ENCODE measurements at regions not wholly inside any gene's neighbourhood (a gene's known extent, or its start where the extent isn't known, plus 50 kb on each side); places are given as distances from the start of the nearest gene placed in this dataset.

DNA sequence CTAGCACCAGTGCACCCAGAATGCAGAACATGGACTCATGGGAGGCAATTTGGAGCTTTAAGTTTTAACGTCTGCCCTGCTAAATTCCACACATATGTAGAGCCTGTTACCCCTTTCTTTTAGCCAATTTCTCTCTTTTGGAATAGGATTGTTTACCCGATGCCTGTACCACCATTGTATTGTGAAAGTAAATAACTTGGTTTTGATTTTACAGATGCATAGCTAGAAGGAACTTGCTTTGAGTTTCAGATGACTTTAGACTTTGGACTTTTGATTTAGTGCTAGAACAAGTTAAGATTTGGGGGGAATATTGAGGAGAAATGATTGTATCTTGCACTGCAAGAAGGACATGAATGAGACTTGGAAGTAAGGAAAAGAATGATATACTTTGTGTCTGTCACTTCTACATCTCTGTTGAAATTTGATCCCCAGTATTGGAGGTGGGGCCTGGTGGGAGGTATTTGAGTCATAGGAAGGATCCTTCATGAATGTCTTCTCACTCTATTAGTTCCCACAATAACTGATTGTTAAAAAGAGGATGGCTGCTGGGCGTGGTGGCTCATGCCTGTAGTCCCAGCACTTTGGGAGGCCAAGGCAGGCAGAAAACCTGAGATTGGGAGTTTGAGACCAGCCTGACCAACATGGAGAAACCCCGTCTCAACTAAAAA, 794.8 kb upstream of the LCORL start:
- Mint-ChIP-seq H3K27me3 (ENCODE audit: low read depth) (no peaks in the 10 kb centered on the region), H3K9me3 (peaks cover 22 to 29% of the 10 kb centered on the region in 2 experiments), H3K36me3 (ENCODE audit: insufficient read depth in 1 of 3, low read depth in 3 of 3) (peaks cover 19 to 22% (median 22%) of the 10 kb centered on the region in 3 experiments), H3K27ac (no peak overlapping the region), H3K4me1 (peaks cover 3 to 5% of the 10 kb centered on the region in 2 experiments; a peak in 2 of 4 replicates), H3K4me3 (no peak overlapping the region)
- H3K27me3 ChIP-seq (ENCODE audit: insufficient read depth, low read length): no peaks in the 10 kb centered on the region
- no peak overlapping the region for H2BK15ac ChIP-seq (ENCODE audit: low read depth, low read length)
- no peak overlapping the region for H3K56ac ChIP-seq (ENCODE audit: insufficient read length, low read depth, low read length)
- H3K18ac ChIP-seq (ENCODE audit: insufficient read length, low read depth, low read length): no peak overlapping the region
- no peak overlapping the region for H4K91ac ChIP-seq (ENCODE audit: insufficient read length, low read depth, low read length)
- H3K79me1 ChIP-seq (ENCODE audit: insufficient read depth, low read depth, low read length, poor library complexity, severe bottlenecking): no peaks in the 10 kb centered on the region
- H4K8ac ChIP-seq (replicated peaks; ENCODE audit: insufficient read length, low read depth, low read length): no peak overlapping the region
- DNase-seq: no peak
- H2BK20ac ChIP-seq (ENCODE audit: low read depth, low read length, poor library complexity, severe bottlenecking): no peak overlapping the region
- H3K4ac ChIP-seq (ENCODE audit: low read depth, low read length): no peak overlapping the region
- H2AK5ac ChIP-seq (ENCODE audit: insufficient read length, low read length): no peak overlapping the region
- no peak overlapping the region for H3K9ac ChIP-seq (ENCODE audit: extremely low read depth, insufficient read length, low read length)
- no peak overlapping the region for H2BK12ac ChIP-seq (ENCODE audit: insufficient read length, low read depth, low read length)
- H3K23me2 ChIP-seq (ENCODE audit: insufficient read length, low read depth, low read length, poor library complexity, severe bottlenecking): no peaks in the 10 kb centered on the region
- no peak overlapping the region for H2AFZ ChIP-seq (ENCODE audit: low read length)
- no peaks in the 10 kb centered on the region for H4K20me1 ChIP-seq (ENCODE audit: control insufficient read depth, insufficient read depth, insufficient read length)
- no peak overlapping the region for H3K4me2 ChIP-seq (ENCODE audit: insufficient read depth, insufficient read length, low read length)
- no peak overlapping the region for H2BK5ac ChIP-seq (ENCODE audit: insufficient read length, low read length)
- no peaks in the 10 kb centered on the region for H3K9me3 ChIP-seq (ENCODE audit: control insufficient read depth, low read depth, low read length)
- no peak overlapping the region for H3T11ph ChIP-seq (ENCODE audit: low read length)
- H2BK120ac ChIP-seq (ENCODE audit: low read depth, low read length, poor library complexity, severe bottlenecking): no peak overlapping the region
- no peak overlapping the region for H4K5ac ChIP-seq (ENCODE audit: insufficient read length, low read depth, low read length)
- no peaks in the 10 kb centered on the region for H3K4me1 ChIP-seq (ENCODE audit: insufficient read depth, low read length)
- TF ChIP-seq, protein P1, sequence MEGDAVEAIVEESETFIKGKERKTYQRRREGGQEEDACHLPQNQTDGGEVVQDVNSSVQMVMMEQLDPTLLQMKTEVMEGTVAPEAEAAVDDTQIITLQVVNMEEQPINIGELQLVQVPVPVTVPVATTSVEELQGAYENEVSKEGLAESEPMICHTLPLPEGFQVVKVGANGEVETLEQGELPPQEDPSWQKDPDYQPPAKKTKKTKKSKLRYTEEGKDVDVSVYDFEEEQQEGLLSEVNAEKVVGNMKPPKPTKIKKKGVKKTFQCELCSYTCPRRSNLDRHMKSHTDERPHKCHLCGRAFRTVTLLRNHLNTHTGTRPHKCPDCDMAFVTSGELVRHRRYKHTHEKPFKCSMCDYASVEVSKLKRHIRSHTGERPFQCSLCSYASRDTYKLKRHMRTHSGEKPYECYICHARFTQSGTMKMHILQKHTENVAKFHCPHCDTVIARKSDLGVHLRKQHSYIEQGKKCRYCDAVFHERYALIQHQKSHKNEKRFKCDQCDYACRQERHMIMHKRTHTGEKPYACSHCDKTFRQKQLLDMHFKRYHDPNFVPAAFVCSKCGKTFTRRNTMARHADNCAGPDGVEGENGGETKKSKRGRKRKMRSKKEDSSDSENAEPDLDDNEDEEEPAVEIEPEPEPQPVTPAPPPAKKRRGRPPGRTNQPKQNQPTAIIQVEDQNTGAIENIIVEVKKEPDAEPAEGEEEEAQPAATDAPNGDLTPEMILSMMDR (conservative IDR thresholded peaks at IDR 0.05): no peak
- H3K14ac ChIP-seq (ENCODE audit: insufficient read depth, low read length): no peak overlapping the region
- no peak overlapping the region for H3K27ac ChIP-seq (ENCODE audit: insufficient read length, low read depth, low read length)
- no CpG with 5 or more reads among the region's 4 CpGs for WGBS (ENCODE audit: extremely low coverage, insufficient read length, low lambda C conversion rate)
- no peaks in the 10 kb centered on the region for H3K79me2 ChIP-seq (ENCODE audit: insufficient read depth, low read length)
- no peak overlapping the region for H3K23ac ChIP-seq (ENCODE audit: insufficient read length, low read depth, low read length)
